C4-2B (cell line): ENCODE measurements at regions not wholly inside any gene's neighbourhood (a gene's known extent, or its start where the extent isn't known, plus 50 kb on each side); places are given as distances from the start of the nearest gene placed in this dataset.

ENCODE experiments used
- ZFX ChIP-seq: fragments of 450-650 bp; IDR thresholded peaks from 2 replicates; pipeline ENCODE4 v1.6.1; 2017
- TF ChIP-seq, protein P1 (sequence below): fragments of 450-650 bp; conservative IDR thresholded peaks from 2 replicates; pipeline ENCODE4 v1.5.1; 2017; ENCODE audit warnings: mild to moderate bottlenecking

GRCh38 chr6:166826264-166826663 is 130.1 kb downstream of the RNASET2 start:
- TF ChIP-seq, protein P1, sequence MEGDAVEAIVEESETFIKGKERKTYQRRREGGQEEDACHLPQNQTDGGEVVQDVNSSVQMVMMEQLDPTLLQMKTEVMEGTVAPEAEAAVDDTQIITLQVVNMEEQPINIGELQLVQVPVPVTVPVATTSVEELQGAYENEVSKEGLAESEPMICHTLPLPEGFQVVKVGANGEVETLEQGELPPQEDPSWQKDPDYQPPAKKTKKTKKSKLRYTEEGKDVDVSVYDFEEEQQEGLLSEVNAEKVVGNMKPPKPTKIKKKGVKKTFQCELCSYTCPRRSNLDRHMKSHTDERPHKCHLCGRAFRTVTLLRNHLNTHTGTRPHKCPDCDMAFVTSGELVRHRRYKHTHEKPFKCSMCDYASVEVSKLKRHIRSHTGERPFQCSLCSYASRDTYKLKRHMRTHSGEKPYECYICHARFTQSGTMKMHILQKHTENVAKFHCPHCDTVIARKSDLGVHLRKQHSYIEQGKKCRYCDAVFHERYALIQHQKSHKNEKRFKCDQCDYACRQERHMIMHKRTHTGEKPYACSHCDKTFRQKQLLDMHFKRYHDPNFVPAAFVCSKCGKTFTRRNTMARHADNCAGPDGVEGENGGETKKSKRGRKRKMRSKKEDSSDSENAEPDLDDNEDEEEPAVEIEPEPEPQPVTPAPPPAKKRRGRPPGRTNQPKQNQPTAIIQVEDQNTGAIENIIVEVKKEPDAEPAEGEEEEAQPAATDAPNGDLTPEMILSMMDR = no peak
- no peak for TF ChIP-seq ZFX
